BLaER1 treated with 17β-estradiol and CSF1 and Interleukin-3, amounts not matched to agents 10 nM and 100 nM (cell line): ENCODE measurements at regions not wholly inside any gene's neighbourhood (a gene's known extent, or its start where the extent isn't known, plus 50 kb on each side); places are given as distances from the start of the nearest gene placed in this dataset.

Experiments
- H3K27ac ChIP-seq, 11 experiments: shearing (Covaris generic); formaldehyde crosslinking; 2 replicates each; pipeline ENCODE4 v1.8.1; 2022
- H3K27me3 ChIP-seq, 11 experiments: shearing (Covaris generic); formaldehyde crosslinking; 2 replicates each; pipeline ENCODE4 v1.8.1; 2022
- H3K36me3 ChIP-seq, 11 experiments: shearing (Covaris generic); formaldehyde crosslinking; 2 replicates each; pipeline ENCODE4 v1.8.1; 2022
- H3K4me1 ChIP-seq, 10 experiments: shearing (Covaris generic); formaldehyde crosslinking; 2 replicates each; pipeline ENCODE4 v1.8.1; 2022
- H3K4me2 ChIP-seq, 11 experiments: shearing (Covaris generic); formaldehyde crosslinking; 2 replicates each; pipeline ENCODE4 v1.8.1; 2022
- H3K4me3 ChIP-seq, 10 experiments: shearing (Covaris generic); formaldehyde crosslinking; 2 replicates each; pipeline ENCODE4 v1.8.1; 2022
- H3K9ac ChIP-seq, 11 experiments: shearing (Covaris generic); formaldehyde crosslinking; 2 replicates each; pipeline ENCODE4 v1.8.1; 2022
- H3K9me3 ChIP-seq, 11 experiments: shearing (Covaris generic); formaldehyde crosslinking; replicated peaks in 1 of 11; 2 replicates each; pipeline ENCODE4 v1.8.1; 2022
- H4K20me1 ChIP-seq, 11 experiments: shearing (Covaris generic); formaldehyde crosslinking; 2 replicates each; pipeline ENCODE4 v1.8.1; 2022
- Cebpa-rat ChIP-seq, 11 experiments: shearing (Covaris generic); IDR thresholded peaks; 2 replicates each; pipeline ENCODE4 v1.8.1; 2022

- peak overlapping the region; percentile 6 to 81 (median 63); a peak in 20 of 22 replicates for H3K4me2 ChIP-seq
- H3K9me3 ChIP-seq = peaks cover 0 to 8% (median 4%) of the 10 kb centered on the region in 11 experiments; a peak in 7 of 22 replicates
- H3K9ac ChIP-seq = no peak overlapping the region
- no peaks in the 10 kb centered on the region; a peak in 1 of 22 replicates for H4K20me1 ChIP-seq
- peaks cover 41 to 68% (median 56%) of the 10 kb centered on the region in 10 experiments for H3K4me1 ChIP-seq
- H3K27ac ChIP-seq = peak overlapping the region in 6 of 11 experiments; percentile 6 to 75 (median 14); a peak in 5 of 22 replicates
- no peak for TF ChIP-seq Cebpa-rat (IDR thresholded peaks at IDR 0.05)
- no peak overlapping the region for H3K4me3 ChIP-seq
- no peaks in the 10 kb centered on the region for H3K27me3 ChIP-seq
- no peaks in the 10 kb centered on the region for H3K36me3 ChIP-seq
These were observed 64.0 kb upstream of the AKAP13 start for GRCh38 chr15:85316244-85316934.

- Histone ChIP-seq H3K9me3 (peaks cover 0 to 15% (median 0%) of the 10 kb centered on the region in 11 experiments; a peak in 3 of 22 replicates), H3K36me3 (no peaks in the 10 kb centered on the region), H3K27me3 (no peaks in the 10 kb centered on the region), H3K27ac (peak overlapping the region in 10 of 11 experiments; percentile 32 to 77 (median 72); a peak in 19 of 22 replicates), H3K4me3 (no peak overlapping the region), H3K4me2 (peak overlapping the region; percentile 54 to 85 (median 70)), H3K4me1 (peaks cover 38 to 55% (median 44%) of the 10 kb centered on the region in 10 experiments), H4K20me1 (no peaks in the 10 kb centered on the region; a peak in 1 of 22 replicates), H3K9ac (peak overlapping the region in 9 of 11 experiments; percentile 40 to 63 (median 51); a peak in 12 of 22 replicates)
- peak in 7 of 11 experiments; percentile 16 to 71 (median 44); a peak in 6 of 22 replicates for TF ChIP-seq Cebpa-rat (IDR thresholded peaks at IDR 0.05)
These were observed 62.2 kb upstream of the AKAP13 start for GRCh38 chr15:85318048-85318731.

GRCh38 chr15:85318732-85319076 is 61.7 kb upstream of the AKAP13 start:
- peaks cover 36 to 56% (median 47%) of the 10 kb centered on the region in 10 experiments for H3K4me1 ChIP-seq
- no peak overlapping the region for H3K4me3 ChIP-seq
- peak overlapping the region in 9 of 11 experiments; percentile 46 to 77 (median 69); a peak in 16 of 22 replicates for H3K27ac ChIP-seq
- H3K9ac ChIP-seq = peak overlapping the region in 4 of 11 experiments; percentile 40 to 54 (median 46); a peak in 6 of 22 replicates
- H3K9me3 ChIP-seq = peaks cover 0 to 15% (median 0%) of the 10 kb centered on the region in 11 experiments; a peak in 3 of 22 replicates
- peak overlapping the region; percentile 54 to 85 (median 70) for H3K4me2 ChIP-seq
- no peaks in the 10 kb centered on the region for H3K27me3 ChIP-seq
- H4K20me1 ChIP-seq = no peaks in the 10 kb centered on the region; a peak in 1 of 22 replicates
- TF ChIP-seq Cebpa-rat (IDR thresholded peaks at IDR 0.05) = no peak; a peak in 2 of 22 replicates
- H3K36me3 ChIP-seq = no peaks in the 10 kb centered on the region

- Histone ChIP-seq H3K27me3 (no peaks in the 10 kb centered on the region), H3K4me3 (no peak overlapping the region)
These were observed 56.2 kb upstream of the AKAP13 start for GRCh38 chr15:85324202-85324601.

GRCh38 chr15:85325834-85326233 is 54.6 kb upstream of the AKAP13 start:
- no peak overlapping the region for H3K27ac ChIP-seq
- H3K9ac ChIP-seq = no peak overlapping the region
- H3K27me3 ChIP-seq = no peaks in the 10 kb centered on the region
- H4K20me1 ChIP-seq = no peaks in the 10 kb centered on the region
- H3K4me2 ChIP-seq = no peak overlapping the region
- no peak for TF ChIP-seq Cebpa-rat (IDR thresholded peaks at IDR 0.05)
- H3K36me3 ChIP-seq = no peaks in the 10 kb centered on the region
- peaks cover 27 to 58% (median 45%) of the 10 kb centered on the region in 10 experiments for H3K4me1 ChIP-seq
- no peak overlapping the region for H3K4me3 ChIP-seq
- peaks cover 0 to 13% (median 0%) of the 10 kb centered on the region in 11 experiments; a peak in 3 of 22 replicates for H3K9me3 ChIP-seq

More at GRCh38 chr15:85324202-85324601, 56.2 kb upstream of the AKAP13 start:
- no peak for TF ChIP-seq Cebpa-rat (IDR thresholded peaks at IDR 0.05)
- Histone ChIP-seq H3K9ac (no peak overlapping the region), H4K20me1 (no peaks in the 10 kb centered on the region), H3K36me3 (no peaks in the 10 kb centered on the region), H3K4me2 (peak overlapping the region; percentile 15 to 69 (median 43); a peak in 19 of 22 replicates), H3K4me1 (peaks cover 20 to 52% (median 35%) of the 10 kb centered on the region in 10 experiments), H3K9me3 (peaks cover 0 to 15% (median 0%) of the 10 kb centered on the region in 11 experiments; a peak in 3 of 22 replicates), H3K27ac (peak overlapping the region in 4 of 11 experiments; percentile 7 to 37 (median 24); a peak in 4 of 22 replicates)

GRCh38 chr15:85326291-85326690 is 54.1 kb upstream of the AKAP13 start:
- Histone ChIP-seq H3K4me1 (peaks cover 32 to 63% (median 50%) of the 10 kb centered on the region in 10 experiments), H3K36me3 (no peaks in the 10 kb centered on the region), H3K4me3 (no peak overlapping the region), H3K9me3 (peaks cover 0 to 13% (median 2%) of the 10 kb centered on the region in 11 experiments; a peak in 4 of 22 replicates), H4K20me1 (no peaks in the 10 kb centered on the region), H3K27me3 (no peaks in the 10 kb centered on the region), H3K4me2 (0 out of 22 replicates have a peak overlapping the region, but pooled peaks of 1 of the 11 experiments have one; percentile 87), H3K27ac (no peak overlapping the region), H3K9ac (no peak overlapping the region)
- TF ChIP-seq Cebpa-rat (IDR thresholded peaks at IDR 0.05) = no peak

- Histone ChIP-seq H3K36me3 (no peaks in the 10 kb centered on the region), H3K4me2 (peak overlapping the region; percentile 21 to 93 (median 87); a peak in 19 of 22 replicates), H3K4me1 (peaks cover 42 to 75% (median 62%) of the 10 kb centered on the region in 10 experiments), H3K9ac (no peak overlapping the region), H3K4me3 (no peak overlapping the region), H3K27me3 (no peaks in the 10 kb centered on the region), H4K20me1 (no peaks in the 10 kb centered on the region), H3K9me3 (peaks cover 0 to 6% (median 0%) of the 10 kb centered on the region in 11 experiments; a peak in 5 of 22 replicates), H3K27ac (peak overlapping the region in 5 of 11 experiments; percentile 78 to 90 (median 86); a peak in 7 of 22 replicates)
- TF ChIP-seq Cebpa-rat (IDR thresholded peaks at IDR 0.05) = no peak
These were observed 52.6 kb upstream of the AKAP13 start for GRCh38 chr15:85327820-85328219.

- Histone ChIP-seq H3K9ac (peak overlapping the region; percentile 51 to 80 (median 75); a peak in 20 of 22 replicates), H3K4me3 (peak overlapping the region; percentile 47 to 73 (median 62)), H3K27ac (peak overlapping the region; percentile 6 to 90 (median 78); a peak in 21 of 22 replicates), H3K4me2 (peak overlapping the region; percentile 79 to 93 (median 87)), H3K4me1 (peaks cover 42 to 61% (median 52%) of the 10 kb centered on the region in 10 experiments), H3K9me3 (peaks cover 0 to 6% (median 0%) of the 10 kb centered on the region in 11 experiments; a peak in 3 of 22 replicates), H4K20me1 (no peaks in the 10 kb centered on the region), H3K27me3 (no peaks in the 10 kb centered on the region), H3K36me3 (no peaks in the 10 kb centered on the region)
- peak in 5 of 11 experiments; percentile 30 to 63 (median 45); a peak in 7 of 22 replicates for TF ChIP-seq Cebpa-rat (IDR thresholded peaks at IDR 0.05)
These were observed 50.6 kb upstream of the AKAP13 start for GRCh38 chr15:85329561-85330422.
